NCI-H524 (cell line): ENCODE measurements at regions not wholly inside any gene's neighbourhood (a gene's known extent, or its start where the extent isn't known, plus 50 kb on each side); places are given as distances from the start of the nearest gene placed in this dataset.
A peak's percentile ranks its signal among the peaks of the same experiment; 100 is the strongest.

Experiments used
- DNase-seq, 2 experiments: peaks; one replicate each; lab custom pipeline; 2025; lab: John Stamatoyannopoulos, UW

DNA sequence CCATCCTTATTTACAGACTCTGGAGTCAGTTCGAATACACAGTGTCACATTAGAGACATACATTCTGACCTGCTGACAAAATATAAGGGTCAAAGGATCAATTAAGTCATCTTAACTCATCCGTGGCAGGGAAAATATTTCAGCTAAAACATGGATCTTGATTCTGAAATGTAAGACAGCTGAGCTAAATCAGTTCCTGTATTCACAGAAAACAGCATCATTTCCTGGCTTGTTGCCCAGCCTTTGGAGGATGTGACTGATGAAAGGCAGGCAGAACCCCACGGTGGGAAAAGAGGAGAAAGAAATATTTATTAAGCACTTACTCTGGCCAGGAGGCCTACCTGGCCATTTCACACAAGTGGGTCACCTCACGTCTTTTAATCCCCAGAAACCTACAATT is 101.9 kb downstream of the GAS2L3 start:
- no peak for DNase-seq

DNA sequence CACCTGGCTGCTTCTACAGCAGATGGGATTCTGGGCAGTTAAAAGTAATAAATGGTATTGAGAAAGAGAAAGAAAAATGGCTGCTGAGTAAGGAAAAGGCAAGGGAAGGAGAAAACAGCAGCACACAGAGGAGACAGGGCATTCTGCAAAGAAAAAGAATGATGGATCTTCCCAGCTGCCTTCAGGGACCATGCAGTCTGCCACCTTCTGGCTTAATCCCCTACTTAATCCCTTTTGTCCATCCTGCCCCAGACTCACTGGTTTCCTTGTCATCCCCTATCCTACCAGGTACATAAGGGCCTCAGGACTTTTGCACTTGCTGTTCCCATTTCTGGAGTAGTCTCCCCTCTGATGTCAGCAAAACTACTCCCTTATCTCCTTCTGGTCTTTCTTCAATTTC is 107.6 kb downstream of the GAS2L3 start:
- peak in 1 of 2 experiments; percentile 17 for DNase-seq

DNA sequence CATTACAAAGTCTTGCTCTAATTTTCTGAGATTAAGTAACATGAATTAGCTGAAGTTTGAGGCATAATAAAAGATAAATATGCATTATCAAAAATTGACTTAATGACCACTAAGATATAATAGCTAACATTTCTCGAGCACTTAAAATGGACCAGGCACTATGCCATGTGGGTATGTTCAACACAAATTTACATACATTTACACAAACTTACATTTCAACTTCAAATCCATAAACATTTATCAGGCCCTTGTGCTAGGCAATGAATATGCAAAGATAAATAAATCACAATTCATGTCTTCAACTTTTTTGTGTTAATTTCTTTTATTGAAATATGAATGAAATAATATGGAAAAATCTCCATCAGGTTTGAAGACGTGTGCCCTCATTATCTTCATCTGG is 108.7 kb downstream of the GAS2L3 start:
- DNase-seq, result no peak

DNA sequence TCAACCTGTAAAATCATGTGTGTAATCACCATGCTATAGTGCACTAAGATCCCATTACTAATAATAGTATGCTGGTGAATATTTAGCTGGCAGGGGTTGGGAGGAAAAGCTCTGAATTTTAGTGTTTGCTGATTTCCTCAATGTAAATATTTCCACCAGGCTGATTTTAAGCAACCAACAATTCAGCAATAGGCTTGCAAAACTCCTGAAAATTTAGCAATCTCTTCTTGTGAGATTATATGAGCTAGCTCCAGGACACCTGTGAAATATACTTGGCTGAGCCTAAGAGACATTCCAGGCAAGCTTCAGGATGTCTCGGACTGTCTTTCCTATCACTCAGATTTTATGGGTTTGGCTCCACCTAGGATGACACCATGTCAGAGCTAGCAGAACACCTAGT is 106.9 kb upstream of the ANO4 start:
- no peak for DNase-seq

DNA sequence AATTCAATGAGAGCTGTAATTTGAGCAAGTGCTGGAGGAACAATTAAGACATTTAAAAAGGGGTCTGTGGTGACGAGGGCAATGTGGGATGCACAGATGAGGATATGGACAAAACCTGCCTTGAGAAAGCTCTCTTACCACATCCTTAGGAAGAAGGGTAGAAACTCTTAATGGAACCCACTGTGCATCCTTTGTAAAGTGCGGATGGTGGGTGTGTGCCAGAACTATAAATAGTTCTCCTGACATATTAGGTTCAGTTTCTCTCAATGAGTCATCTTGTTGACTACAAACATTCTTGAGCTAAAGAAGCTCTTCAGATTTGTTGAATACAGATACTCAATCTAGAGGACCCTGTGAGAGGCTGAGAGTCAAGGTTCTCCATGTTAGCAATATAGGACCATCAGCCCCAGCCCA is 106.1 kb upstream of the ANO4 start:
- DNase-seq, result no peak

DNA sequence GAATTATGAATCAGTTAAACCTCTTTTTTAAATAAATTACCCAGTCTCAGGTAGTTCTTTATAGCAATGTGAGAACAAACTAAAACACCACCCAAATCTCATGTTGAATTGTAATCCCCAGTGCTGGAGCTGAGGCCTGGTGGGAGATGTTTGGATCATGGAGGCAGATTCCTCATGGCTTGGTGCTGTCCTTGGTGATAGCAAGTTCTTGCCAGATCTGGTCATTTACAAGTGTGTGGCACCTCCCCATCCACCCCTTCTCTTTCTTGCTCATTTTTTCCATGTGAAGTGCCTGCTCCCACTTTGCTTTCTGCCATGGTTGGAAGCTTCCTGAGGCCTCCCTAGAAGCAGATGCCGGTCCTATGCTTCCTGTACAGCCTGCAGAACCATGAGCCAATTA is 102.1 kb upstream of the ANO4 start:
- no peak for DNase-seq

DNA sequence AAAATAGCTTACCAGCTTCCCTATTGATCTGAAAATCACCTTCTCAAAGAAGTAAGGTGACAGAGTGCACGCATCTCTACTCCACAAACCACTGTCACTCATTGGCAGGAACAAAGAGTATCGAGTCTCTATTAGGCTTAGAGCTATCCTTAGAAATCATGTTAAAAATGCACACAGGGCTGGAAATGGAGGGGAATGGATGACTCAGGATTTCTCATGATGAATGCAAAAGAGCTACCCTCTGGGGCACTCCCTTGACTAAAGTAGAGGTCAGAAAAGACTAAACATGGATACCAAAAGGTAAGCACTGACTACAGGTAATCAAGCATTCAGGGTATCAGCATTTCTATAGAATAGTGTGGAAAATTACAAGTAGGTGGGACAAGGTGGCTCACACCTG is 96.1 kb upstream of the ANO4 start:
- no peak for DNase-seq

DNA sequence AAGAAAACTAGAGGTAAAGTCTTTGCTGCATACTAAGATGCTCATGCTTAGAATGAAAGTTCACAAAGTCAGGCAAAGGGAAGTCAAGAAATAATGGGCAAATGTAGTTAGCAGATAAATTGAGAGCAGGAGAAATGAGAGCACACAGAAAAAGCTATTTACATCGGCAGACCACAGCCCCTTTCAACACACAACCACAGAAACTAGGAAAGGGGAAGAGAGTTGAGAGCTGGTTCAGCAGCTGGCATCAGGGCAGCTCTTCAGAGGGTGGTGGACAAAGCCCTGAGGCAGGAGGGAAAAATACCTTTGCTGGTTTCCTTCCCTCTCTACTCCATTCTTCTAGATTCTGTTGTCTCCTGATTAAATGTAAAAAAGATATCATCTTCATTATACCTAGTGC is 95.4 kb upstream of the ANO4 start:
- no peak for DNase-seq

DNA sequence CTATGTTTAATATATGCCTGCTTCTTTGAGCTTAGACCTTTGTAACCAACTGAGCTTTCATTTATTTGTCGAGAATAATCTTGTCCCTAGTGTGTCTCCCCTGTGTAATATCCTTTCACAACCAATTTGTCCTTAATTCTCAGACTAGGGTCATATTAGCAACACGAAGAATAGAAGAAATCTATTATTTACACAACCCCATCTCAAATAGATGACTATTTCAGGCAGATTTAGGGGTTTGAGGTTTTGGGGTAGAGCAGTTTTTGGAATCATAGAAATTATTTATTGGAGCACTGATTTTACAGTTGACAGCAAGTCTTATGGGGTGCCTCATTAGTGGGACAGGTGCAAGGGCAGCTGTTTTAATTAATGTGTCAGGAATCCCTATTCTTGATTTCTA is 91.2 kb upstream of the ANO4 start:
- DNase-seq, result no peak

DNA sequence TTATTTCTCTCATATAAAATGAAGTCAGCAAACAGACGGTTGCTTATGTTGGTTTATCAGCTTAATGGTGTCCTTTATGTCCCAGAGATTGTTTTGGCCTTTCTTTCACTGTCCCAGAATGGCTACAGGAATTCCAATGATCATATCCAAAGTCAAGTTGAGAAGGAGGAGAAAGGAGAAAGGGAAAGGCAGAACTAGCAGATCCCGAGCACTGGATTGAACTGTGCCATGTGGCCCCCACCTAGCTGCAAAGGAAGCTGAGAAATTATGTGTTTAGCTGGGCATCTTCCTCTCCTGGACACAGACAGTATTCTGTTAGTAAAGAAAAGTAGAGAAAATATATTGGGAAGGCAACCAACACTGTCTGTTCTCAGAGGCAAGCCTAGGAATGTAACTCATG is 90.7 kb upstream of the ANO4 start:
- no peak for DNase-seq

DNA sequence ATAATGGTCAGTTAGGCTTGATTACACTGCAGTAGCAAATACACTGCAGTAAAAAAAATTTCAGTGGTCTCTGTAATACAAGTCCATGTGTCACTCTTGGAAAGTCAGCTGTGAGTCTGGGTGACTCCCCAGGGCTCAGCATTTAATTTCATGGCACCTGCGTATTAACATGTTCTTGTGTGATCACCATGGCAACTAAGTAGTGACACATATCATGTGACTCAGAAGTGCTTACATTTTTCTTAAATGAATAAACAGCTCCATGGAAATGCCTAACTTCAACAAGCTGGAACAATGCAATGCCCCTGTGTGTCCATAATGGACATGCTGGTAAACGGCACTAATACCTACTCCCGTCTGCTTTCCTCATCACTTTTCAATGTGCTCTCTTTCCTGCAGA is 88.5 kb upstream of the ANO4 start:
- peak; percentile 30 to 55 for DNase-seq

DNA sequence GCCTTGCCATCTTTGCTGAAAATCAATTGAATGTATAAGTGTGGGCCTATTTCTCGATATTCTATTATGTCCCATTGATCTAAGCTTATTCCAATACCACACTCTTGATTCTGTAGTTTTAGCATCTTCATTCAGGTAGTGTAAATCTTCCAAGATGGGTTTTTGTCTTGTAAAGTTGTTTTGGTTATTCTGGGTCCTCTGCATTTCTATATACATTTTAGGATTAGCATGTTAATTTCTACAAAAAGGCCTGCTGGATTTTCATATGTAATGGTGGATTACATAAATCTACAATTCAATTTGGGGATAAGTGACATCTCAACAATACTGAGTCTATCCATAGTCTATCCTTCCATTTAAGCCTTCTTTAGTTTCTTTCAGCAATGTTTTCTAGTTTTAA is 86.0 kb upstream of the ANO4 start:
- no peak for DNase-seq

DNA sequence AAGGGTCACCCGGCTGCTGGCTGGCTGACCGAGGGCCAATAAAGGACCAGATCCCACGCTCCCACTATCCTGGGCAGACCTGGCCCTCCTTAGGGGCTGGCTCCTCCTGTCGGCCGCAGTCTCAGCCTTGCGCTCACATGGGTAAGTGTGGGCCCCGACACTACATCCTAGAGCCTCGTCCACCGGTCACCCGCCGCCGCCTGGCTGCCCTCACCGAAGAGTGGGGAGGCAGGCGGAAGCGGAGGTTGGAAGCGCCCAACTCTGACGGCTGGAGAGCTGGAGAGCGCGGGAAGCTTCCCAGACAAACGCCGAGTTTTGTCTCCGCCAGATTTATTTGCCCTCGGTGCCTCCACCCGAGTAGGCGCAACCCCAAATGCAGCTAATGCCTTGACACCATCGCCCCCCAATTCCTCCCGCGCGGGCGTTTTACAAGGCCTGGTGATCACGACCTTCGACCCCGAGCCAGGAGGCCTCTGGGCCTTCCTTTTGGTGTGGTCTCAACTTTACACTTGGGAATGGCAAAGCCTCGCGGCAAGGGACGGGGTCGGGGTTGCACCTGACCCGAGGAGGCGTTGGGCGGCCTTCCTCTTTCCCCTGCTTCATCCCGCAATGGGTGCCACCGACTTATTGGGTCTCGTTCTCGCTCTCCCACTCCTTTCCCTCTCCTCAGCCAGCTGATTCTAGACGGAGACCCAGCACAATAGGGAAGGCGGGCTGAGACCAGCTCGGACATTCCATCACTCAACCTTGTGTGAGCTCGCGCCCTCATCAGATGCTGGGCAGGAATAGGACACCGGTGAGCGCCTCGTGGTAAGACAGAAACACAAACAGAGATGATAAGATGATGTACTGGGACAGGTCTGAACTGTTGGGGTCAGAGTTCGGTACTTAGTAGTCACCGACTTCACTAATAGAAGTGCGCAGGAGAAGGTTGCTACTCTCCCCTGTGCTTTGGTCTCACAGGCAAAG is 78.3 kb upstream of the ANO4 start:
- no peak for DNase-seq

DNA sequence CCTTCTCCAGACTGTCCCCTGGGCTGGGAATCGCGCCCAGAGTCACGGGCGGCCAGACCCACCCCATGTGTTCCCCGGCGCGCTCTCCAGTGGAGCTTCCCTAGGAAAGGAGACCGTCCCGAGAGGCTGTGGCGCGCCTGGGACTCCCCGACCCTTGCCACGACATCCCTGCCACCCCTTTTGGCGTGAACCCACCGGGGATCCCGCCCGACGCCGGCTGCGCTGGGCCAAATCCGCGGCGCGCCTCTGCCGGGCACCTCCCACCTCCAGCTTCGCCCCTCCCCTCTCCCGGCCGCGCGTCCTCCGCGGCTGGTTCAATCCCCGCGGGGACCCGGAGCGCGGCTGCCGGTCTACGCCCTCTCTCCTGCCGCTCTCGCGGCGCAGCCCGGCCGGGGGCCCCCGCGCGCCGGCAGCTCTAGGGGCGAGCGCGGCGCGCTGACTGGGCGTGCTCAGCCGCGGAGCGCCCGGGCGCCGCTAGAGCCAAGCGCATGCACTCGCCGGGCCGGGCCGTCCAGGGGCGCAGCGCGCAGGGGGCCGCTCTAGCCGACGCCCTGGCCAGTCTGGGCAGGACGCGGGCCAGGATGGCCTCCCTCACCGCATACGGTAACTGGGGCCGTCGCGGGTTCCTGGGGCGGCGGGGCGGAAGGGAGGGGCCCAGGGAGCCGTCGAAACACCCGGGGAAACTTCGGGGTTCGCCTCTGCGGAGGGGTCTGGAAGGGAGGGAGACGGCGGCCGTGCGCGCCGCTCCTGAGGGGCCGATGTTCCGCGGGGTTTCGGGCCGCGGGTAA is 77.4 kb upstream of the ANO4 start:
- DNase-seq, result peak in 1 of 2 experiments; percentile 39

DNA sequence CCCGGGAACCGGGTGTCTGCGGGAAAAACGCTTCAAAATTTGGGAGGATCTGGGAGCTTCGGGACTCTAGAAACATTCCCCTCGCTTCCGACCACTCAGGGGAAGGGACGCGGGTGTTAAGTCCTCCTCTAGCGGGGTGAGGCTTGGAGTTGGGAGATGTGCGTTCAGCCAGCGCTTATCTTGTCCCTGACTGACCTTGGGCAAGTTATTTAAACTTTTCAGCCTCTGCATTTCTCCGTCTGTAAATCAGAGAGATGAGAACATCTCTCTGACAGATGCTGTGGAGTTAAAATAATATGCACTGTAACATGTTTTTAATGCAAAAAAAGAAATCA is 76.9 kb upstream of the ANO4 start:
- no peak for DNase-seq

DNA sequence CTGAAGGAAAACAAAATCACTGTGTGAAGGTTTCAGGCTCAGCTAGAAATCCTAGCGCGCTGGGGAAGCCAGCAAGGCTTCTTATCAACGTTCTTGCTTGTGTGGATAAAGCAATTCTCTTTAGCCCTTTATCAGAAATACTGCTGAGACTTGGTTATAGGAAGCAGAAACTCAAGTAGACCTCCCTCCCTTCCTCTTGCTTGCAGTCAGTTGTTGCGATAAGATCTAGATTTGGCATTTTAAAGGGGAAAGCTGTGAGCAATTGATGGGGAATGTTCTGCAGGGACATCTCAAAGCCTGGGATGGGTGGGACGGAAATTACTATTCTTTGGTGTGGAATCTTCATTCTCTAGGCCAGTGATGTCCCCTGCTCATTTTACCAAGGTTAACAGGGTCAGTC is 76.4 kb upstream of the ANO4 start:
- DNase-seq, result no peak

DNA sequence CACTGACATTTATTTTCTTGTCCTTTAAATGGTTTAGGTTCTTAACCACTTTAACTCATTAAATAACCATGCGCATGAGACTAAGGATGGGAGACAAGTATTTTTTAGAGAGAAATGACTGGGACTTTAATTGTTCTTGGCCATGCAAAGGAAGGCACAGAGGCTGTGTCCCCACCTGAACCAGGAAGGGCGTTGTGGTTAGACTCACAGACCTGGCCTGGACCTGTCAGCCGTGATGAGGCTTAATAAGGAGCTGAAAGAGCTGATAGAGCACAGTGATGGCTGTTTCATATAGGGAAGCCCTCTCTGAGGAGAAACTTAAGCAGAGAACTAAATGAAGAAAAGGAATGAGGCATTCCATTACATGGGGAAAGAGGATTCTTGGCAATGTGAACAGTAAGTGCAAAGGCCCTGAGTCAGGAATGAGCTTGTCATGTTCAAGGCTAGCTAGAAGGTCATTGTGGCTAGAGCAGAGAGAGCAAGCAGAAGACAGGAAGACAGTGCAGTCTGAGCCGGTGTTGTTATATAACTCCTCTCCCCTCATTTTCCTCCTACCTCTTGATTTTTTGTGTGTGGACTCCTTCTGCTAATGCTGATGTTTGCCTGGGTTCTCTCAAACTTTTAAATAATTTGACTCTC is 74.4 kb upstream of the ANO4 start:
- no peak for DNase-seq

DNA sequence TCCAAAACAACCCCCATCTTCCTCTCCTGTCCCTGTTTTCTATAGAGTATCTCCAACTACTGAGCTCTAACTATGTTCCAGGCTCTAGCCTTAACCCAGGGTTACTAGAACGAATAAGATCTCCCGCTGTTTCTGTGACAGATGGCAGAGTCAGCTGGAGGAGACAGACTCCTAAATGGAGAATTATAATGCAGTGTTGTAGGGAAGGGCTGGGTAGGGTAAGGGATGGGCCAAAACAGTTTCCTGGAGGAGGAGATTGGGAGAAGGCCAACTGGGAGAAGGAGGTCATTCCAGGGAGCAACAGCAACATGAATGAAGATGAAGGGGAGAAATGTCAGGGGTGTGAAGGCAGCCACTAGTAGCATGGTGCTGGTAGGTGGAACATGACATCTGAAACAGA is 73.4 kb upstream of the ANO4 start:
- peak; percentile 83 to 85 for DNase-seq

DNA sequence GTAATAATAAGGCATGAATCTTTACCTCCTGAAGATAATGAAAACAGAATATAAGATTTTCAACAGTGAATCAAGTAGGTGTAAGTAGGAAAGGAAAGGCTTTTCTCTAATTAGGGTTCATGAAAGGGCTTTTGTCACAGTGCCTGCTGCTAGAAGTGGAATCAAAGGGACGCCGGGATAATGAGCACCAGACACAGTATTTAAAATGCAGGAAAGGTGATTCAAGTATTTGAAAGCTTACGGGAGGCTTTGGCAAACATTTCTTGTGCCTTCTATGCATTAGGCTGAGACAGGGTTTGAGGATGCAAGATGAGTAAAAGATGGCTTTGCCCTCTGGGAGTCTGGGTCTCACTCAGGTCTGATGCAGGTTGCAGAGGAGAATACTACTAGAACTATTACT is 70.5 kb upstream of the ANO4 start:
- no peak for DNase-seq

DNA sequence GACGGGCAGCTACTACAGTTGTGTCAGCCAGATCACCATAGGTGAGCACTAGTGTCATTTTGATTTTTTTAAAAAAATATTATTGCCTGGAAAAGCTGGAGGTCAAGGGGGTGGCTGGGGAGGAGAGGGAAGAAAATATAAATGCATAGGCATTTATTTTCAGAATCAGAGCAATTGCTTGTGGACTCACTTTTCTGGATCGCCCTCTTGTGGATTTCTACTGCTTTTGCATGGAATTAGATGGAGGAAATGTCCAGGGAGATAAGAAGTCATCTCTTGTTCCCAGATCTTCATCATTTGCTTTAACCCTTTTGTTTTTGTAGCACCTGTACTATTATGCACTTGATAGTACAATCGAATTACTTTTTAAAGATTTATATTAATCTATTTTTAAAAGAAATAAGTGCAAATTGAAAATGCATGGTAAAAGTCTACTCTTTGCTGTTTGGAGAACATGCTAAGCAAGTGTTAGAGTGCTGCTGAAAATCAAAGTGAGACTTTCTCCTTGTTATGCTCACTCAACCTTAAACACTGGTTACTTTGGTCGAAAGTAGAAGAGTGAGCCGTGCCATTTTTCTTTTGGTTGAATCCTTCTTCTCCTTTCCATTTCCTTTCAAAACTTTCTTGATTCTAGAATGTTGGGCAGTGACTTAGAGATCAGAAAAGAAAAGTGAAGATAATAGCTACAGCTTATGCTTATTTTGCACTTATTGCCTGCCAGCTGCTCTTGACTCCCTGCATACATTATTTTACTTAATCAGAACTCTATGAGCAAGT is 60.6 kb upstream of the ANO4 start:
- peak; percentile 37 to 41 for DNase-seq

DNA sequence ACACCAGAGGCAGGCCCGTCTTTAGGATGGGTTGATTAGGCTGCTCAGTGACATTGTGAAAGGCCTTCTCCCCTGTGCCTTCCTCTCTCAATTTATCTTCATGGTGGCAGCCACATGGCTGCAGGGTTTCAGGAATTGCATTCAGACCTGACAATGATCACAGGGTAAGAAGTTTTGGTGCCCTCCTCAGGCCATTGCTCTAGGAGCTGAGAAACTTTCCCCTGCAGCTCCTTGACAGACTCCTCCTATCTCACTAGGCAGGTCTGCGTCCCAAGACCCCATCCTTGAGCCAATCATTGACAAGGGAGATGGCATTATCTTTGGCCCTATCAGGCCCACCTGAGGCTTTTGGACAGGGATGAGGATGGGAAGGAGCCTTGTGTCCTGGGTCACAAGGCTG is 57.4 kb upstream of the ANO4 start:
- no peak for DNase-seq

DNA sequence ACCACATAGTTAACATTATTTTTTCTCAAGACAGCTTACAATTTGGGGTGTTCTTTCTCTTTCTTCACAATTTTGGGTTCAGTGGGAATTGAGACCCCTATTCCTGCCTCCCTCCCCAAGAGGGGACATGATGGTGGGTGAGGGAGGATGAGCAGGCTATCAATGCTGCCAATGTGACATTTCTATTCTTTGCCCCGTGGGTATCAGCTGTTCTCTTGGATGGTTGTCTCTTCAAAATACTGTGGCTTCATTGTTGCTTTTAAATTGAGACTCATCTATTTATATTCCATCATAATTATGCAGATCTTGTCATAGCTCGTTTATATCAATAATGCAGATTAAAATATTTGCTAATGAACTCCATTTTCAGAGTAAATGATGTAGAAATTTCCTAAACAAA is 56.5 kb upstream of the ANO4 start:
- DNase-seq, result no peak
